ENCODE measurements at regions not wholly inside any gene's neighbourhood (a gene's known extent, or its start where the extent isn't known, plus 50 kb on each side); places are given as distances from the start of the nearest gene placed in this dataset.

GRCh38 chr12:111276146-111276545 lies 92.7 kb downstream of the PHETA1 start:
- Histone ChIP-seq H3K4me1 (ENCODE audit: low read length) (no peaks in the 10 kb centered on the region), H3K9me3 (replicated peaks; ENCODE audit: insufficient read depth, low read length) (no peaks in the 10 kb centered on the region), H4K20me1 (ENCODE audit: insufficient read depth, low read length) (no peaks in the 10 kb centered on the region), H3K4me3 (ENCODE audit: low read length) (no peak overlapping the region), H3K27ac (ENCODE audit: low read length) (no peak overlapping the region), H3K9ac (ENCODE audit: low read length) (no peak overlapping the region), H2AFZ (ENCODE audit: low read length) (no peak overlapping the region), H3F3A (ENCODE audit: insufficient read depth, low read length) (no peaks in the 10 kb centered on the region), H3K79me2 (ENCODE audit: low read length) (no peaks in the 10 kb centered on the region), H3K27me3 (replicated peaks; ENCODE audit: insufficient read depth, low read length) (no peaks in the 10 kb centered on the region; the same call in 1 of the 2 replicates), H3K9me2 (replicated peaks; ENCODE audit: insufficient read depth, low read length) (no peaks in the 10 kb centered on the region), H3K4me2 (ENCODE audit: low read depth, low read length) (no peak overlapping the region), H3K36me3 (replicated peaks; ENCODE audit: insufficient read depth, low read length) (no peaks in the 10 kb centered on the region)
- TF ChIP-seq CTCF (IDR thresholded peaks at IDR 0.05; ENCODE audit: low read length) (no peak), EZH2 (optimal IDR thresholded peaks at IDR 0.05; ENCODE audit: low read depth, low read length) (no peak), EZH2phosphoT487 (IDR thresholded peaks at IDR 0.05; ENCODE audit: low read length) (no peak)
- no peak for DNase-seq

DNA sequence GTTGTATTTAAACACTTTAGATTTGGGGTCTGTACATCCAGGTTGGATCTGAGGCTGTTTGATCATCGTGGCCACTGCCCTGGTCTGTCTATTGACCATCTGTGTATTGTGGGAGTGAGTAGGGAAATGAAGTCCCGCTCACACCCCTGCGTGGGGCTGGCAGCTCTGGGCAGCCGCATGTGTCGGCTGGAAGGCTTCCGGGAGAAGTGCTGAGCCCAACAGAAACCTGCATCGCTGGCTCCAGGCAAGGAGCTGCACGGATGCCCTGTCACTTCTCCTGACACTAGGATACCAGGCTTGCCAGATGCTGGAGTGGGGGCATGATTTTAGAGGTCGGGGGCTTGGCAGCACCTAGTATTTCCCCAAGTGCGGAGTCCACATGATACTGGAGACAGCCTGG lies 93.6 kb downstream of the PHETA1 start:
- Histone ChIP-seq H3K79me2 (ENCODE audit: low read length) (no peaks in the 10 kb centered on the region), H3K9me3 (replicated peaks; ENCODE audit: insufficient read depth, low read length) (no peaks in the 10 kb centered on the region), H3K27me3 (replicated peaks; ENCODE audit: insufficient read depth, low read length) (no peaks in the 10 kb centered on the region), H3K4me2 (ENCODE audit: low read depth, low read length) (no peak overlapping the region), H3F3A (ENCODE audit: insufficient read depth, low read length) (no peaks in the 10 kb centered on the region), H3K27ac (ENCODE audit: low read length) (no peak overlapping the region), H3K9ac (ENCODE audit: low read length) (no peak overlapping the region), H2AFZ (ENCODE audit: low read length) (no peak overlapping the region), H3K36me3 (replicated peaks; ENCODE audit: insufficient read depth, low read length) (no peaks in the 10 kb centered on the region), H3K4me3 (ENCODE audit: low read length) (no peak overlapping the region), H3K9me2 (replicated peaks; ENCODE audit: insufficient read depth, low read length) (no peaks in the 10 kb centered on the region), H4K20me1 (ENCODE audit: insufficient read depth, low read length) (no peaks in the 10 kb centered on the region), H3K4me1 (ENCODE audit: low read length) (no peaks in the 10 kb centered on the region)
- no peak for DNase-seq
- TF ChIP-seq CTCF (IDR thresholded peaks at IDR 0.05; ENCODE audit: low read length) (no peak), EZH2 (optimal IDR thresholded peaks at IDR 0.05; ENCODE audit: low read depth, low read length) (no peak), EZH2phosphoT487 (IDR thresholded peaks at IDR 0.05; ENCODE audit: low read length) (no peak)

DNA sequence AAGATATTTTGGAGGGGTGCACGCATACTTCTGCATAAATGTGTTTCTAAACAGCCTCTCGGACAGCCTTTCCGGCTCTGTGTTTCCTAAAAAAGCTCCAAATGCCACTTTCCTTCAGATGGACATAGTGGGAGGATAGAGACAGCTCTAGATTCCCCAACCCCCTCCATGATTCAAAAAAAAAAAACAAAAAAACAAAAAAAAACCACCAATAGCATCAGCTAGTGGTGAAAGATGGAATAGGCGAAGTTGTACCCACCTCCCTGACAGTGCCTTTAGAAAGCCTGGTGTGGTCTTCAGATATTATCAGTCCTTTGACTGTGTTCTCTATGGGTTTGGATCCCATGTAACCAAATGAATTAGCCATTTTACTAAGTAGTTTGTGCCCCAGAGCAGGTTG lies 94.1 kb downstream of the PHETA1 start:
- H2AFZ ChIP-seq (ENCODE audit: low read length): no peak overlapping the region
- no peaks in the 10 kb centered on the region for H3F3A ChIP-seq (ENCODE audit: insufficient read depth, low read length)
- H3K79me2 ChIP-seq (ENCODE audit: low read length): no peaks in the 10 kb centered on the region
- H3K27me3 ChIP-seq (replicated peaks; ENCODE audit: insufficient read depth, low read length): no peaks in the 10 kb centered on the region
- TF ChIP-seq EZH2phosphoT487 (IDR thresholded peaks at IDR 0.05; ENCODE audit: low read length) (no peak), EZH2 (optimal IDR thresholded peaks at IDR 0.05; ENCODE audit: low read depth, low read length) (no peak), CTCF (IDR thresholded peaks at IDR 0.05; ENCODE audit: low read length) (peak; percentile 37)
- no peak overlapping the region for H3K4me3 ChIP-seq (ENCODE audit: low read length)
- no peaks in the 10 kb centered on the region for H4K20me1 ChIP-seq (ENCODE audit: insufficient read depth, low read length)
- no peak overlapping the region for H3K9ac ChIP-seq (ENCODE audit: low read length)
- H3K9me3 ChIP-seq (replicated peaks; ENCODE audit: insufficient read depth, low read length): no peaks in the 10 kb centered on the region
- H3K36me3 ChIP-seq (replicated peaks; ENCODE audit: insufficient read depth, low read length): no peaks in the 10 kb centered on the region
- no peak overlapping the region for H3K4me2 ChIP-seq (ENCODE audit: low read depth, low read length)
- DNase-seq: no peak
- no peaks in the 10 kb centered on the region for H3K4me1 ChIP-seq (ENCODE audit: low read length)
- no peaks in the 10 kb centered on the region for H3K9me2 ChIP-seq (replicated peaks; ENCODE audit: insufficient read depth, low read length)
- H3K27ac ChIP-seq (ENCODE audit: low read length): no peak overlapping the region

Data from MM.1S (cell line).